Medulla oblongata (tissue), 1 donor: ENCODE measurements at regions not wholly inside any gene's neighbourhood (a gene's known extent, or its start where the extent isn't known, plus 50 kb on each side); places are given as distances from the start of the nearest gene placed in this dataset.
"Not testable (repeated sequence)": the region's sequence is repeated elsewhere in the genome, so short reads cannot be mapped to it uniquely, and the experiment has no call there.

Experiments
- DNase-seq: peaks from one replicate; pipeline ENCODE4 v3.0.0-alpha.2; 2015; ENCODE audit errors: extremely low spot score

DNA sequence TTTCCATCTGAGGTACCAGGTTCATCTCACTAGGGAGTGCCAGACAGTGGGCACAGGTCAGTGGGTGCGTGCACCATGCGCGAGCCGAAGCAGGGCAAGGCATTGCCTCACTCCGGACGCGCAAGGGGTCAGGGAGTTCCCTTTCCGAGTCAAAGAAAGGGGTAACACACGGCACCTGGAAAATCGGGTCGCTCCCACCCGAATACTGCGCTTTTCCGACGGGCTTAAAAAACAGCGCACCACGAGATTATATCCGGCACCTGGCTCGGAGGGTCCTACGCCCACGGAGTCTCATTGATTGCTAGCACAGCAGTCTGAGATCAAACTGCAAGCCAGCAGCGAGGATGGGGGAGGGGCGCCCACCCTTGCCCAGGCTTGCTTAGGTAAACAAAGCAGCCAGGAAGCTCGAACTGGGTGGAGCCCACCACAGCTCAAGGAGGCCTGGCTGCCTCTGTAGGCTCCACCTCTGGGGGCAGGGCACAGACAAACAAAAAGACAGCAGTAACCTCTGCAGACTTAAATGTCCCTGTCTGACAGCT lies 242.5 kb downstream of the CYLC2 start:
- not testable (repeated sequence) for DNase-seq

- no peak for DNase-seq
Observed at GRCh38 chr9:103242025-103242424, 246.9 kb downstream of the CYLC2 start.

DNA sequence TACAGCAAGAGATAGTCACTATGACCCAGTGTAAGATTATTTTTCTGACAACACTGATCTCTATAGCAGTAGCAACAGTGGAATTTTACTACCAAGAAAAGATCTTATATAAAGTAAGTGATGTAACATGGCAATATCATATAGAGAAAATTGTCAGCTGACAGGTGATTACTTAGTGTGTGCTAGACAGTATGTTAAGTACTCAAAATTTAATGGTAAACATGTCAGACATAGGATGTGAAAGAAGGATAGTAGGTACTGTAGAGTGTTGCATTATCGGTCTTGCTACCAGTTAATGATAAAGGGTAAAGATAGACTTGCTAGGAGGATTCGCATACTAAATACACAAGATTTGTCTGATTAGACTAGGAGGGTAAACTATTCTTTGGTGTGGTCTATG lies 247.4 kb downstream of the CYLC2 start:
- DNase-seq: no peak

- no peak for DNase-seq
Observed at GRCh38 chr9:103243553-103243952, 248.4 kb downstream of the CYLC2 start.

DNA sequence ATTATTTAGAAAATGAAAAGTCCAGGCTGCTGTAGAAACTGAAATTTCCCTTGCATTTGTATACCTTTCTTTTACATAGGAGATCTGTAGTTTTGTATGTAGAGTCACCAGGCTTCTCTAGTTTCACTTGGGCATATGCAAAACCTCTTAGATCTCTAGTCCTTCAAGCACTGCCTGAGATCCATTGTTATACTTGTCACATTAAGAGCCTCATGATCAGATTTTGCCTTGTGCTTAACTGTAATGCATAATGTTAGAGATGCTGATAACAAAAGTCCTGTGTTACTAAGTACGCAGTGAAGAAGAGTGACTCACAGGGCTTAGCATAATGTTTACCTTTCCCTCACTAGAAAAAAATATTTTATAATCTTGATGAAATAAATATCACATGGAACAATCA lies 250.2 kb downstream of the CYLC2 start:
- no peak for DNase-seq

- no peak for DNase-seq
Observed at GRCh38 chr9:103261951-103262350, 266.8 kb downstream of the CYLC2 start.

- no peak for DNase-seq
Observed at GRCh38 chr9:103266064-103266463, 270.9 kb downstream of the CYLC2 start.

DNA sequence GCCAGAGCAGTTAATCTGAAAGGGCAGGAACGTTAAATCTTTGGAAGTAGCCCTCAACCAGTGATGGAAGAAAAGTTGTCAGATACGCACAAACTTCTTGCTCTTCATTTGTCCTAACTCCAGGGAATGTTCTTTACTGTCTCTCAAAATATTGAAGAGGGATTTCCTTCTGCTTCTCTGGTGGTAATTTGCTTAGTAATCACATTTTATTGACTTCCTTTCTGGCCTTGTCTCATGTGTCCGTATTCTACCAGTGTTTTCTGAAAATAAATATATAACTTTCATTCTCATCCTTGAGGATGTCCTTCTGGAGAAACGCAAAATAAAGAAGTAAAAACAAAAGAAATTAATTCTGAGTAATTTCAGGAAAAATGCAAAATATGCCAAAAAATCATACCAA lies 282.1 kb downstream of the CYLC2 start:
- DNase-seq: no peak

DNA sequence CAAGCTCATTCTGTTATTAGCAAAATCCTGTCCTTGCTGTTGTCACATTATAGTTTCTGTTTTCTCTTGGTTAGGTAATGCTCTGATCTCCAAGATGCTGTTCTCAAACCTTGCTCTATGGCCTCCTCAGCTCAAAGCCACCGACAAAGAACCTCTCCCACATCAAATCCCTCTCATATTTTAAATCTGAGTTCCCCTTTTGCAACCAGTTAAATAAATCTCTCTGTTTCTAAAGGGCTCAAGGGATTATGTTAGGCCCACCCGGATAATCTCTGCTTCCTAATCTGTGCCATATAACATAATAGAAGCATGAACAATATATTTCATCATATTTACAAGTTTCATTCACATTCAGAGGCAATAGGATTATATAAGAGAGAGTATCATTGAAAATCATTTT lies 286.0 kb downstream of the CYLC2 start:
- no peak for DNase-seq

DNA sequence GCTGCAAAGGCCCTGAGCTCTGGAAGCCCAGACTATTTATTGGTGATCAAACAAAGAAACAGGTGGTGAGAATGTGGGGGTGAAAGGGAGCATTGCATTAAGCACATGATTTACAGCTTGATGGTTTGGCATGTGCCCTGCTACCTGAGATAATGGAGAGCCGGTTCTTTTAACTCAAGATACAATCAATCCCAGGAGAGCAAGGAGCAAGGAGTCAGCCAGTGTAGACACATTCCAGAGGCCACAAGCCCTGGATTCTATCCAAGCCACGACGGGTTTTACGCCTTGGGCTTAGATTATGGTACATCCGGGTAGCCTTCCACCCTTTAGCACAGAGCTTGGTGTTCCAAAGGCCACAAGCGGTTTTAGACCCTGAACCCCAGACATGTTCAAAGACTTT lies 292.2 kb downstream of the CYLC2 start:
- no peak for DNase-seq

- DNase-seq: no peak
Observed at GRCh38 chr9:103296189-103296588, 301.1 kb downstream of the CYLC2 start.

DNA sequence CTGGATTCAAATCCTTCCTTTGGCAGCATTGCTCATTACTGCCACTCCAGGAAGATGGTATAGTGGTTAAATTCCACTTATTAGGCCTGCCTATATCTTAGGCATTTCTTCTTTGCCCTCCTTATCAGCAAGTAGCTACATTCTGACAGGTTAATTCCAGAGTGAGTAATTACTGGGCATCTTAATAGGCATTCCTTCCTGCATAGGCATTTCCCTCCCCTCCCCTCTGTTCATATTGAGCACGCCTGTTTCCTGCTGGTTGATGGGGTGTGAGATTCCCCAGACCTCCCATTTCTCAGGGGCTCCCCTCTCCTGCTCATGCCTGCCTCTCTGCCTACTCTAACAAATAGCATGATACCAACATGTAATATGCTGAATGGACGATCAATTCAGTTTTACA lies 305.9 kb downstream of the CYLC2 start:
- DNase-seq: no peak

DNA sequence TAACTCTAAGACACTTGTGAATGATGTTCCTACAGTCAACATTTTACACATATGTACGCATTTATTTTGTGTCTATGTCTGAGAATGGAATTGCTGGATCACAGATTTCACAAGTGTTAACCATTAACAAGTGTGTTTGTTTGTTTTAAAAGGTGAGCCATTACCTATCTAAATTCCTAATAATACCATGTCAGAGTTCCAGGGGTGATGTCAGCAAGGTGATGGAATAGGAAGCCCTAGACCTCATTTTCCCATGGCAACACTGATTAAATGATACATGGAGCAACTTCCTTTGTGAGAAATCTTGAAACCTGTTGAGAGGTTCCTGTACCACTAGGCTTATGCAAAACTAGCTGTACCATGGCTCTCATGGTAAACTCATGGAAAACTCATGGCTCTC lies 309.7 kb downstream of the CYLC2 start:
- no peak for DNase-seq

- DNase-seq: no peak
Observed at GRCh38 chr9:103319979-103320378, 324.8 kb downstream of the CYLC2 start.

GRCh38 chr9:103323699-103324098 lies 328.6 kb downstream of the CYLC2 start:
- DNase-seq: no peak

GRCh38 chr9:103335461-103335860 lies 340.3 kb downstream of the CYLC2 start:
- DNase-seq: no peak

DNA sequence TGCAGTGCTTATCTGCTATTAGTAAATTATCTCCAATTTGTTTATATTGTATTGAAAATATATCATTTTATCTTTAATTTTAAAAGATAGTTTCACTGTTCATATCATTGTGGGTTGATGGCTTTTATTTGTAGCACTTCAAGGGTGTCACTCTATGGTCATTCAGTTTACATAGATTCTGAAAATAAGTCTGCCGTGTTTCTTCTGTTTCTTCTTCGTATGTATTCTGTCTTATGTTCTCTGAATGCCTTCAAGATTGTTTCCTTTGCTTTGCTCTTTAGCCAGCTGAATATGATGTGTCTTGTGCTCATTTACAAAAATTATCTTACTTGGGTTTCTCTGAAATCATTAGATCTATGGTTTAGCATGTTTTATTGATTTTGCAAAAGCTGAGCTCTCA lies 359.9 kb downstream of the CYLC2 start:
- no peak for DNase-seq

DNA sequence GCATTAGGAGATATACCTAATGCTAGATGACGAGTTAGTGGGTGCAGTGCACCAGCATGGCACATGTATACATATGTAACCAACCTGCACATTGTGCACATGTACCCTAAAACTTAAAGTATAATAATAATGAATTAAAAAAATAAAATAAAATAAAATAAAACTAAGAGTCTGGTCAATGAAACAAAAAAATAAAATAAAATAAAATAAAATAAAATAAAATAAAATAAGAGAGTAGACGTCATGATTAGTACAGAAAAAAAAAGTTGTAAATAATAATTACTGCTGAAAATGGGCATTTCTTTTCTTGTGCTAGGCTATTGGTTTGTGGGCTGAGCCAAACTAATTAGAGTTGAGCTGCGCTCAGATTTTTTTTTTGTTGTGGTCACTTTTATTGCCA lies 362.8 kb downstream of the CYLC2 start:
- not testable (repeated sequence) for DNase-seq

DNA sequence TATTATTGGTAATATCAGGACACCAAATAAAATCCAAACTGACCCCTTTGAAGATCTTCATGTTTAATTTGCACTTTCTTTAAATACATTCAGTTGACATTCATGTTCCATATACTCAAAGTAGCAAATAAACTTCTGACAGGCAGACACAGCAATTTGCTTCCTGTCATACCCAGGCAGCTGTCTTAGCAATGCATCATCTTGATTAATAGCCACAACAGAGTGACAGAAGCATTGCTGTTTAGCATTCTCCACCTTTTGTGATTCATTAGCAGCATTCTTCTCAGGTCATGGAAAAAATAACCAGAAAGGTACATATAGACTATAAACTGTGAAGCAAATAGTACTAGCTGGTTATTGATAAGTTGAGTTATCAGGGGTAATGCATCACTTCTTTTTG lies 366.8 kb downstream of the CYLC2 start:
- no peak for DNase-seq

DNA sequence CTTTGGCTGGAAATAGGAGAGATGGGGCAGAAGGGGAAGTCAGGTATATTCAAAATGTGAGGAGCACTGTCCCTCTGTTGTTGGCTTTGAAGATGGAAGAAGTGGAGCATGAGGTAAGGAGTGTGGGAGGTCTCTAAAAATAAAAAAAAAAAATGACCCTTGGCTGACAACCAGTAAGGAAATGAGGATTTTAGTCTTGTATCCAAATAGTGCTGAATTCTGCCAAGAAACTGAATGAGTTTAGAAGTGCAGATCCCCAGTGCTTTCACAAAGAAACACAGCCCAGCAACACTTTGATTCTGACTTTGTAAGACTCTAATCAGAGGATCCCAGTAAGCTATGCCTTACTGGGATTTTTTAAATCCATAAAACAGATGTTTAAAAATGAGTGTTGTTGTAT lies 367.9 kb downstream of the CYLC2 start:
- DNase-seq: no peak

- DNase-seq: no peak
Observed at GRCh38 chr9:103364753-103365152, 369.6 kb downstream of the CYLC2 start.

GRCh38 chr9:103371152-103371551 lies 376.0 kb downstream of the CYLC2 start:
- no peak for DNase-seq

- DNase-seq: no peak
Observed at GRCh38 chr9:103372828-103373227, 377.7 kb downstream of the CYLC2 start.

DNA sequence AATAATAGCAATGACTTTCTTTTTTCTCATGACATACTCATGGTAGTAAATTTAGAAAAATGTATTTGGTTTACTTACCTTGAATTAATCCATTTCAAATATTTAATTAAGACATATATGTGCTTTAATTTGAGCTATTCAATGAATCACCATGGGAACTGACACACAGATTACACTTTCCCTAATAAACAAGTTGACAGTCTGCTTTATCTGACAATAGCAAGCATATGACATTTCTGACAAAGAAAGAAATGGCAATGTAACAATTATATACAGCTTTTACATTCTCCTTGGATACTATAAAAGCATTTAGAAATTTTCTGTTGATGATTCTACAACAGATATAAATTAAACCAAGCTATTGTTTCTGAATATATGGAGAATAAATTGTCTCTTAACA lies 382.5 kb downstream of the CYLC2 start:
- no peak for DNase-seq
